DLD1 (cell line): ENCODE measurements at regions not wholly inside any gene's neighbourhood (a gene's known extent, or its start where the extent isn't known, plus 50 kb on each side); places are given as distances from the start of the nearest gene placed in this dataset.

Source experiments
- in situ Hi-C: cut with HindIII; loops from 2 replicates; pipeline ENCODE4 v1.10.0; 2017; ENCODE audit warnings: low sequenced_read_pairs

DNA sequence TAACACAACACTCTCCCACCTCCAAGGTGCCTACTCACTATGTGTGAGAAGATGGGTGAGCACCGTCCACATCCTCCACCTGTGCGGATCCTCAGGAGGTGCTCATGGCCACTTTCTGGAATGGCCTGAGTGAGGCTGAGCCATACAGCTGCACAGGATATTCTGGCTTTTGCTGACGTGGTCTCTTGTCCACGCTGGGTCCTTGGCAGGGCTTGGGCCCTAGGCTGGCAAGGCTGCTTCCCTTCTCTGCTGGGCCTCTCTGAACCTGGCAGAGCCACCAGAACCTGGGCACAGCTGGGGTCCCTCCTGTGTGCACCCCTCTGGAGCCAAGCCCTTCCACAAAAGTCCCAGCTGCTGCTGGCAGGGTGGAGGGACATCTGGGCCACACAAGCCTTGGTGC lies 56.4 kb upstream of the IER5L start:
- in situ Hi-C loops, result no loop called here

DNA sequence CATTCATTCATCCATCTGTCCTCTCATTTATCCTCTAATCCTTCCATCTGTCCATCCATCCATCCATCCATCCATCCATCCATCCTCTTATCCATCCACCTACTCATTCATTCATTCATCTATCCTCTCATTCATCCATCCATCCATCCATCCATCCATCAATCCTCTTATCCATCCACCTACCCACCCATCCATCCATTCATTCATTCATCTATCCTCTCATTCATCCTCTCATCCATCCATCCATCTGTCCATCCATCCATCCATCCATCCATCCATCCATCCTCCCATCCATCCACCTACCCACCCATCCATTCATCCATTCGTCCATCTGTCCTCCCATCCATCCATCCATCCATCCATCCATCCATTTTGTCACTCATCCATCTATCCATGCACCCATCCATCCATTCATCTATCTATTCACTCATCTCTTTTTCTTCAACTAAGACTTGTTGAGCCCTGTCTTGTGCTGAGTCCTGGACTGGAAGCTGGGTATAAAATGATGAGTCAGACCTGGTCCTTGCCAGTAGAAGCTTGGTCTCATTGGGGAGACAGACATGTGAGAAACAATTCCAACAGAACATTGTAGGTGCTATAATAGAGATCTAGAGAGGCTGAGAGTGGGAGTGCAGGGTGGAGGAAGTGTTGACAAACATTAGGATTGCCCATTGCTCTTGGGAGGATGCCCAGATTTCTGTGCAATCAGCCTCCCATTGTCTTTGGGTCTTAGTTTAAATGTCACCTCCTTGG lies 55.0 kb upstream of the IER5L start:
- in situ Hi-C loops, result no loop called here

DNA sequence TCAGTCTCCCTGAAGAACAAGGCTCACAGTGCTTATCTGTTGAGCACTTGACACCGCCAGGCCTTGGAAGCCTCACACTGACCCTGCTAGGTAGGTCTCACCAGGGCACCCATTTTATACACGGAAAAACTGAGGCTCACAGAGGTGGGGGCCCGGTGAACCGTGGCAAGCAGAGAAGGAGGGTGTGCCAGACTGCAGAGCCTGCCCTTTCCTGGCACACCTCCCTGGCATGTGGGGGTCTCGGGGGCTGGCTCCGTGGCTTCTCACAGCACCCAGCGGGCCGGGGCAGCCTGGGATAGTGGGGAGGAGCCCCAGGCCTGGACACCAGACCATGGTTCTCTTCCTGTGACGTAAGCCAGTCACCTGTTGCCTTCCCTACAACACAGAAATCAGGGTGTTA lies 53.7 kb upstream of the IER5L start:
- in situ Hi-C loops, result no loop called here

DNA sequence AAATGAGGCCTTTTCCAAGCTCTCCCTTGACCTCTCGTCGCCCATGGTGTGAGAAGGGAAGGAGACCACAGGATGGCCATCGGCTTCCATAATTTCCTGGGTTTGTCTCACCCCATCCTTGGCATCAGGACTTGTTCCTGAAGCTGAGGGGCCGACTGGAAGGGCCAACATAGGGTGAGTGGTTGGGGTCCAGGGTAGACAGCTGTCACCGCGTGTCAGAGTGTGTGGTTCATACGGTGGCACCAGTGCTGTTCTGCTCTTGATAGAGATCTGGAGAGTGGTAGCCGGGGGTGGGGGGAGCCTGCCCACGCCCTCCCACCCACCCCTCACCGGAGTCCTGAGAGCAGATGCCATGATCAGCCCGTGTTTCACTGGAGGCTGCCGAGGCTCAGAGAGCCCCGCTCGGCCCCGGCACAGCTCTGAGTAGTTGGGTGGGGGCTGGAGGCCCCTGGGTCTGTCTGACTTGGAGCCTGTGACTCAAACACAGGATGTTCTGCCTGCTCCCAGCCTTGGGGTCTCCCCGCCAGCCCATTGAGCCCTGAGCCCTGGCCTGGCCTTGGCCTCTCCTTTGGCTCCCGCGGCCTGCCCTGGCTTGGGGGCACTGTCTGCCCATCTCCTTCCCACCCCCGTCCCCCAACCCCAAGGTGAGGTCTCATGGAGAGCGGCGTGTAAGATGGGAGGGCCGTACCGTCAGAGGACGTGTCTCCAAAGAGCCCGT lies 53.1 kb upstream of the IER5L start:
- in situ Hi-C loops, result no loop called here

DNA sequence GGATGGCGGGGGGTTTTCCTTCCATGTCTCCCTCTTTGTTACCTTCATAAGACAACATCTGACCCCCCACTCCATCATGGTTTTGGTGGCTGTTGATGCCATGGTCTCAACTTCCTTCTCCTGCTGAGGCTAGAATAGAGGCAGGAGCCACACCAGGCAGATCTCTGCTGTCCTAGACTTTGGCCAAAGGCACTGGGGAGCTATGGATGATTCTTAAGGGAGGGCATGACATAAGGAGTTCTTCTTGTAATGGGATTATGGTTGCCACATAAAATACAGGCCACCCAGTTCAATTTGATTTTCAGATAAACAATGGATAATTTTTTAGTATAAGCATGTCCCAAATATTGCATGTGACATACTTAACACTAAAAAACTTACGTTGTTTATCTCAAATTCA lies 52.2 kb upstream of the IER5L start:
- in situ Hi-C loops, result no loop called here
